HCT116 (cell line): ENCODE measurements at regions not wholly inside any gene's neighbourhood (a gene's known extent, or its start where the extent isn't known, plus 50 kb on each side); places are given as distances from the start of the nearest gene placed in this dataset.

Source experiments
- ATAC-seq: fragments of 200-7000 bp; cut with Tn5 transposase; 2 replicates; pipeline ENCODE4 v1.9.1; 2020; ENCODE audit warnings: mild to moderate bottlenecking, moderate library complexity
- BruUV-seq: library from RNA; stranded (reverse); fragments of 400-500 nt; replicated peaks from 2 replicates; lab custom pipeline; 2021; lab: Mats Ljungman, UMichigan
- CTCF ChIA-PET: fragments of 300-600 bp; sonication (Branson Sonifier 250); formaldehyde crosslinking; loops from one replicate; lab custom pipeline; 2021; ENCODE audit warnings: antibody characterized with exemption; lab: Charles Lee
- POLR2A ChIA-PET: fragments of 300-600, 350-600 bp; sonication (Branson Sonifier 250); formaldehyde crosslinking; loops from one replicate; lab custom pipeline; 2021; ENCODE audit warnings: antibody characterized with exemption; lab: Charles Lee
- RAD21 ChIA-PET, 2 experiments: fragments of 300-600 bp; sonication (Branson Sonifier 250); formaldehyde crosslinking; loops; one replicate each; lab custom pipeline; 2023; ENCODE audit warnings: low total read pairs in 2 of 2; ENCODE audit not compliant: uncharacterized antibody in 2 of 2, unreplicated experiment in 2 of 2, low non-redundant PET in 1 of 2; lab: Charles Lee
- DNase-seq: peaks from one replicate; pipeline ENCODE4 v3.0.0-alpha.2; 2010; ENCODE audit warnings: low read depth, low spot score
- H2AFZ ChIP-seq: fragments of 200-600 bp; shearing (Covaris generic), sonication (generic); 2 replicates; pipeline ENCODE4 v1.6.1; 2017; ENCODE audit warnings: low read depth, mixed run types, mixed read lengths, antibody characterized with exemption, low read length; ENCODE audit not compliant: poor library complexity, severe bottlenecking
- H3K27ac ChIP-seq: 2 replicates; pipeline ENCODE4 v1.5.1; 2012; ENCODE audit warnings: low read depth, low read length
- H3K27me3 ChIP-seq: fragments of 200-600 bp; sonication (generic); 2 replicates; pipeline ENCODE4 v1.6.1; 2016; ENCODE audit warnings: mixed run types, low read length, mixed read lengths; ENCODE audit not compliant: insufficient read depth
- H3K36me3 ChIP-seq, 2 experiments: fragments of 200-500 bp in 1 of 2; fragments of 200-600 bp in 1 of 2; sonication (Bioruptor generic) in 1 of 2; sonication (generic) in 1 of 2; 2 replicates each; pipeline versions ENCODE4 v1.5.1 to v1.6.1; 2014 to 2016; ENCODE audit warnings: low read length in 2 of 2, inconsistent platforms in 1 of 2, mixed read lengths in 1 of 2, mixed run types in 1 of 2; ENCODE audit not compliant: insufficient read depth in 2 of 2, control insufficient read depth in 1 of 2
- H3K4me1 ChIP-seq, 2 experiments: fragments of 200-600 bp in 1 of 2; sonication (generic) in 1 of 2; 2 replicates each; pipeline versions ENCODE4 v1.5.1 to v1.6.1; 2012 to 2017; ENCODE audit warnings: low read length in 2 of 2, inconsistent platforms in 1 of 2, mild to moderate bottlenecking in 1 of 2, mixed read lengths in 1 of 2, mixed run types in 1 of 2, moderate library complexity in 1 of 2; ENCODE audit not compliant: insufficient read depth in 2 of 2, control insufficient read depth in 1 of 2
- H3K4me2 ChIP-seq: fragments of 200-600 bp; sonication (generic); 2 replicates; pipeline ENCODE4 v1.6.1; 2017; ENCODE audit warnings: mixed run types, low read length, mixed read lengths
- H3K4me3 ChIP-seq, 2 experiments: fragments of 200-600 bp in 1 of 2; sonication (generic) in 1 of 2; replicated peaks in 1 of 2; 2 replicates each; pipeline ENCODE4 v1.5.1; 2011 to 2016; ENCODE audit warnings: low read length in 2 of 2, control low read depth in 1 of 2, low read depth in 1 of 2, mild to moderate bottlenecking in 1 of 2, mixed read lengths in 1 of 2, mixed run types in 1 of 2
- H3K79me2 ChIP-seq: fragments of 200-600 bp; sonication (generic); 2 replicates; pipeline ENCODE4 v1.6.1; 2017; ENCODE audit warnings: mild to moderate bottlenecking, mixed run types, low read length, moderate library complexity, mixed read lengths; ENCODE audit not compliant: insufficient read depth
- H3K9ac ChIP-seq: fragments of 200-600 bp; sonication (generic); 2 replicates; pipeline ENCODE4 v1.6.1; 2016; ENCODE audit warnings: low read length, mixed read lengths
- H3K9me2 ChIP-seq: fragments of 200-600 bp; sonication (generic), shearing (Covaris generic); 2 replicates; pipeline ENCODE4 v1.6.1; 2017; ENCODE audit warnings: mixed run types, mild to moderate bottlenecking, moderate library complexity; ENCODE audit not compliant: insufficient read depth
- H3K9me3 ChIP-seq, 2 experiments: fragments of 200-500 bp in 1 of 2; fragments of 200-600 bp in 1 of 2; sonication (Bioruptor generic) in 1 of 2; sonication (generic) in 1 of 2; 2 replicates each; pipeline ENCODE4 v1.6.1; 2014 to 2017; ENCODE audit warnings: low read length in 2 of 2, mixed read lengths in 2 of 2, inconsistent platforms in 1 of 2, low read depth in 1 of 2, mild to moderate bottlenecking in 1 of 2, mixed run types in 1 of 2, moderate library complexity in 1 of 2; ENCODE audit not compliant: control insufficient read depth in 1 of 2, insufficient read depth in 1 of 2
- H4K20me1 ChIP-seq: fragments of 200-600 bp; sonication (generic), shearing (Covaris generic); 2 replicates; pipeline ENCODE4 v1.6.1; 2017; ENCODE audit warnings: mixed run types, mild to moderate bottlenecking, moderate library complexity; ENCODE audit not compliant: insufficient read depth
- CEBPB ChIP-seq: IDR thresholded peaks from 2 replicates; pipeline ENCODE4 v1.6.1; 2012; ENCODE audit warnings: low read depth
- EGR1 ChIP-seq: IDR thresholded peaks from 2 replicates; pipeline ENCODE4 v1.6.1; 2012; ENCODE audit warnings: low read depth
- EZH2phosphoT487 ChIP-seq: fragments of 200-600 bp; IDR thresholded peaks from 2 replicates; pipeline ENCODE4 v1.6.1; 2018; ENCODE audit warnings: antibody characterized with exemption, borderline replicate concordance
- FOSL1 ChIP-seq: IDR thresholded peaks from 2 replicates; pipeline ENCODE4 v1.6.1; 2012; ENCODE audit warnings: low read depth
- JUND ChIP-seq: IDR thresholded peaks from 2 replicates; pipeline ENCODE4 v1.6.1; 2012
- POLR2A ChIP-seq: IDR thresholded peaks from 2 replicates; pipeline ENCODE4 v1.7.0; 2011; ENCODE audit warnings: borderline replicate concordance; ENCODE audit not compliant: insufficient read depth, insufficient read length; ENCODE audit errors: extremely low read depth
- POLR2AphosphoS5 ChIP-seq: IDR thresholded peaks from 2 replicates; pipeline ENCODE4 v1.6.1; 2011; ENCODE audit warnings: mild to moderate bottlenecking, low read depth, low read length, moderate library complexity
- RAD21 ChIP-seq: IDR thresholded peaks from 2 replicates; pipeline ENCODE4 v1.6.1; 2012; ENCODE audit warnings: low read depth, mild to moderate bottlenecking
- REST ChIP-seq: IDR thresholded peaks from 2 replicates; pipeline ENCODE4 v1.6.1; 2012; ENCODE audit warnings: low read depth
- SP1 ChIP-seq: IDR thresholded peaks from 2 replicates; pipeline ENCODE4 v1.6.1; 2012; ENCODE audit warnings: low read depth
- SRF ChIP-seq: IDR thresholded peaks from 2 replicates; pipeline ENCODE4 v1.6.1; 2012; ENCODE audit warnings: low read depth
- TCF7L2 ChIP-seq: IDR thresholded peaks from 2 replicates; pipeline ENCODE4 v1.7.0; 2011; ENCODE audit warnings: borderline replicate concordance, inconsistent platforms; ENCODE audit not compliant: insufficient read depth, insufficient read length; ENCODE audit errors: extremely low read depth
- YY1 ChIP-seq: IDR thresholded peaks from 2 replicates; pipeline ENCODE4 v1.6.1; 2011; ENCODE audit warnings: low read length, low read depth, moderate library complexity, mild to moderate bottlenecking; ENCODE audit not compliant: insufficient replicate concordance; ENCODE audit errors: extremely low read depth
- ZNF274 ChIP-seq: fragments of 200-500 bp; sonication (Bioruptor generic); IDR thresholded peaks from 2 replicates; pipeline ENCODE4 v1.6.1; 2014; ENCODE audit warnings: mild to moderate bottlenecking, low read depth, low read length, inconsistent platforms
- intact Hi-C: fragments of 100-400 bp; cut with micrococcal nuclease; formaldehyde crosslinking; loops from 2 replicates; pipeline ENCODE4 v1.10.0; 2022
- TF ChIP-seq, protein P1 (sequence below): IDR thresholded peaks from 2 replicates; pipeline ENCODE4 v1.6.1; 2011; ENCODE audit warnings: mild to moderate bottlenecking, low read length, moderate library complexity; ENCODE audit not compliant: insufficient replicate concordance; ENCODE audit errors: extremely low read depth
- TF ChIP-seq, protein P2 (sequence below): IDR thresholded peaks from 2 replicates; pipeline ENCODE4 v1.6.1; 2012

GRCh38 chr11:127490896-127491295 is 490.3 kb upstream of the KIRREL3 start (continued):
- TF ChIP-seq REST (no peak), SP1 (no peak)

DNA sequence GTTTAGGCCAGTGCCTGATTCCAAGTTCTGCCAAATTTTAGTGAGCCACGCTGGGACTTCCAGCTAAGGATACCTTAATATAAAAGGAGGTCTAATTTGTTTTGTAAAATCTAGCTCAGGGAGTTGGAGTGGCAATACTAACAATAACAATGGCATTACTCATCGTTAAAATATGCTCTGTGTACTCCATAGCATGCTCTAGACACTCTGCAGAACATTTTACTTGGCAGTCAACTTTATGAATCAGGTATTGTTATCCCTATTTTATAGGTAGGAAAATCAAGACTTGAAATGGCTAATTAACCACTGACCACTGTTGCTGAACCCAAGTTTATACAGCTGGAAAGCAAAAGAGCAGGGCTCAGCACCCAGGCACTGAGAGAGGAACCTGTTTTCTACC is 485.0 kb upstream of the KIRREL3 start:
- H4K20me1 ChIP-seq: no peaks in the 10 kb centered on the region
- H2AFZ ChIP-seq: no peak overlapping the region
- no peaks in the 10 kb centered on the region for H3K79me2 ChIP-seq
- H3K4me2 ChIP-seq: no peak overlapping the region
- DNase-seq: no peak
- no peaks in the 10 kb centered on the region for H3K4me1 ChIP-seq
- no peaks in the 10 kb centered on the region for H3K9me2 ChIP-seq
- H3K4me3 ChIP-seq: no peak overlapping the region
- TF ChIP-seq, protein P1, sequence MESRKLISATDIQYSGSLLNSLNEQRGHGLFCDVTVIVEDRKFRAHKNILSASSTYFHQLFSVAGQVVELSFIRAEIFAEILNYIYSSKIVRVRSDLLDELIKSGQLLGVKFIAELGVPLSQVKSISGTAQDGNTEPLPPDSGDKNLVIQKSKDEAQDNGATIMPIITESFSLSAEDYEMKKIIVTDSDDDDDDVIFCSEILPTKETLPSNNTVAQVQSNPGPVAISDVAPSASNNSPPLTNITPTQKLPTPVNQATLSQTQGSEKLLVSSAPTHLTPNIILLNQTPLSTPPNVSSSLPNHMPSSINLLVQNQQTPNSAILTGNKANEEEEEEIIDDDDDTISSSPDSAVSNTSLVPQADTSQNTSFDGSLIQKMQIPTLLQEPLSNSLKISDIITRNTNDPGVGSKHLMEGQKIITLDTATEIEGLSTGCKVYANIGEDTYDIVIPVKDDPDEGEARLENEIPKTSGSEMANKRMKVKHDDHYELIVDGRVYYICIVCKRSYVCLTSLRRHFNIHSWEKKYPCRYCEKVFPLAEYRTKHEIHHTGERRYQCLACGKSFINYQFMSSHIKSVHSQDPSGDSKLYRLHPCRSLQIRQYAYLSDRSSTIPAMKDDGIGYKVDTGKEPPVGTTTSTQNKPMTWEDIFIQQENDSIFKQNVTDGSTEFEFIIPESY: no peak
- TF ChIP-seq SRF (no peak), TCF7L2 (no peak), EGR1 (no peak), RAD21 (no peak), JUND (no peak), FOSL1 (no peak), POLR2AphosphoS5 (no peak), ZNF274 (no peak), CEBPB (no peak), POLR2A (no peak), YY1 (no peak), EZH2phosphoT487 (no peak)
- TF ChIP-seq, protein P2, sequence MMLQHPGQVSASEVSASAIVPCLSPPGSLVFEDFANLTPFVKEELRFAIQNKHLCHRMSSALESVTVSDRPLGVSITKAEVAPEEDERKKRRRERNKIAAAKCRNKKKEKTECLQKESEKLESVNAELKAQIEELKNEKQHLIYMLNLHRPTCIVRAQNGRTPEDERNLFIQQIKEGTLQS: no peak
- no peak for ATAC-seq
- intact Hi-C loops: no loop called here
- H3K36me3 ChIP-seq: no peaks in the 10 kb centered on the region
- peaks cover 0 to 15% of the 10 kb centered on the region in 2 experiments; a peak in 2 of 4 replicates for H3K9me3 ChIP-seq
- RAD21 ChIA-PET: no interaction called here
- CTCF ChIA-PET: no interaction called here
- no peak overlapping the region for H3K27ac ChIP-seq
- POLR2A ChIA-PET: no interaction called here
- no TSS peak for BruUV-seq
- no peaks in the 10 kb centered on the region for H3K27me3 ChIP-seq
- H3K9ac ChIP-seq: no peak overlapping the region
